RPMI7951 (cell line): ENCODE measurements at regions not wholly inside any gene's neighbourhood (a gene's known extent, or its start where the extent isn't known, plus 50 kb on each side); places are given as distances from the start of the nearest gene placed in this dataset.

Experiments
- DNase-seq: peaks from one replicate; pipeline ENCODE4 v3.0.0-alpha.2; 2012; ENCODE audit warnings: low read depth

DNA sequence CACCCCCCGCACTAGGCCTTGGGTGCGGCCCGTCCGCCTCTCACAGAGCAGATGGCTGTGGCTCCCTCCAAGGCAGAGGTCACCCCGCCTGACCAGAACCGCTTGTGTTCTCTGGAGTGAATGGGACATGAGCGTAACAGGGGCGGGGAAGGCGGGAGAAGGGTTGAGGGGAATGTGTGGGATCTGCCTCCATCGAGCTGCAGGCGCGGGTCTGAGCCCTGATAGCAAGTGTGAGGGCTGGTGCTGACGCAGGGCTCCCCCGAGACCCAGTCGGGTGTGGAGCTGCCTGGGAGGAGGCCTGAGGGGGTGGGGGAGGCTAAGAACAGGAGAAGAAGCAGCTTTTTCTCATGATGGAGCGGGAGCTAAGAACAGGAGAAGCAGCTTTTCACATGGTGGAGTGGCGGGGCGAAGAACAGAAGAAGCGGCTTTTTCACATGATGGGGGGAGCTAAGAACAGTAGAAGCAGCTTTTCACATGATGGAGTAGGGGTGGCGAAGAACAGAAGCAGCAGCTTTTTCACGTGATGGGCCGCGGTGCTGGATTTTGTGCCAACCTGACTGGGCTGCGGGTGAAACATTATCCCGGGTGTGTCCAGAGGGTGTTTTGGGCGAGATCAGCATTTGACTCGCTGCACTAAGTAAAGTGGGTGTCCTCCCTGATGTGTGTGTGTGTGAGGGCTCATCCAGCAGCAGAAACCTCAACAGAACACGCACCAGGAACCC is 169.3 kb downstream of the TTLL2 start:
- no peak for DNase-seq

- no peak for DNase-seq
These were observed 170.0 kb downstream of the TTLL2 start for GRCh38 chr6:167494698-167495435.

- DNase-seq, result no peak
These were observed 170.9 kb downstream of the TTLL2 start for GRCh38 chr6:167495506-167496401.

DNA sequence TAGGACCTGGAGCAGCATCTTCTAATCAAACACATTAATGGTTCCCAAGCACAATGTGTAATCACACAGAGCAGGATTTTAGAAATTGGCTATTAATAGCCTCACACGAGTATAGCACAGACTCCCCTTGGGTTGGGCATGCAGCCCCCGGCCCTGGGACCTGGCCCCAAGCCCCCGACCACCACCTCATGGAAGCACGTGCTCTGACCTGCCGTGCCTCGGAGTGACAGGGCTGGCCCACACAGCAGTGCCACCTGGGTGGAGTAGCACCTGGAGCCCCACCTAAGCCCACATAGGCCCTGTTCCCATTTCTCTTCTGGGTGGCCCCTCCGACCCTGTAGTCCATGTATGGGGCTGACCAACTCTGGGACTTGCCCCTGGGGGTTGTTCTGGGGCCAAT is 171.8 kb downstream of the TTLL2 start:
- DNase-seq, result no peak

- no peak for DNase-seq
These were observed 172.7 kb downstream of the TTLL2 start for GRCh38 chr6:167497428-167498056.

DNA sequence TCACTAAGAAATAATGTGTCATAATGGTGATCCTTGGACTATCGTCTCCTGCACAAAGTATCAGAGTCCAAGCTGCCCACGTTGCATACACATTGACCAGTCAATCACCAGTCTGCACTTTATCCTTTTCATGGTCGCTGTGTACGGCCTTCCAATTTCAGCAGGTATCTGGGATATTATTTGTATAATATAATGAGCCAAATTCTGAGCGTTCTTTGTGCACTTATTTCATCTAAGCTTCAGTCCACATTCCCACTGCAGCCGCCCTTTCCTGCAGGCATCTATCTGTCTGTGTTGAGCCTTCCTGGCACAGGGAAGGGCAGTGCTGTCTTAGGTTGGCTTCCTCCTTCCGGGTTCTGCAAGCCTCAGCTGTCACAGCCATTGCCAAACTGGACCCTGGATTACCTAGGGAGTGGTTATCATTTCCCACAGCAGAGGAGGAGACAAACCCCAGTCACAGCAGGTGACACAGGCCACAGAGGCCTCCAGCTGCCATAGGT is 174.3 kb downstream of the TTLL2 start:
- no peak for DNase-seq

- no peak for DNase-seq
These were observed 176.1 kb downstream of the TTLL2 start for GRCh38 chr6:167500961-167501360.

DNA sequence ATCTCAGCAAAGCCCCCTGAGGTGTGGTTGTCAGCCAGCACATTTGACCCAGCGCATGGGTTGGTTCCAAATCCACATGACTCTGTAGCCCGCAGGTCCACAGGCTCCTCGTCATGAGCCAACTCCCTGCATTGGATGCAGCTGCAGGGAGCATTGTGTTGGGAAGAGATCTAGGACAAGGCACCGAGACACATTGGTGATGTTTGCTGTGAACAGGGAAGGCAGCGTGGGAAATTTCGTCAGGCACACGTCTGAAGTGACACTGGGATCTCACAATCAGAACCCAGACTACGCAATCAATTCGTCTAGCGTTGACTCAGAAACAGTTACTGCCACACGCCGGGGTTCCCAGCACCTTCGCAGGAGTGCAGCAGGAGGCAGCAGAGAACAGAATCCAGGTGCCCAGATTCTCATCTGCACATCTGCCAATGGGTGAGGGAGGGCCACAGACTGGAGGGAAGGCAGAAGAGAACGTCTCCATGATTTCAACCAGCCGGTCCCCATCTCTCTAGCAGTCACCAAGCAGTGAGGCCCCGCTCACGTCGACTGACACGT is 177.0 kb downstream of the TTLL2 start:
- DNase-seq, result no peak

DNA sequence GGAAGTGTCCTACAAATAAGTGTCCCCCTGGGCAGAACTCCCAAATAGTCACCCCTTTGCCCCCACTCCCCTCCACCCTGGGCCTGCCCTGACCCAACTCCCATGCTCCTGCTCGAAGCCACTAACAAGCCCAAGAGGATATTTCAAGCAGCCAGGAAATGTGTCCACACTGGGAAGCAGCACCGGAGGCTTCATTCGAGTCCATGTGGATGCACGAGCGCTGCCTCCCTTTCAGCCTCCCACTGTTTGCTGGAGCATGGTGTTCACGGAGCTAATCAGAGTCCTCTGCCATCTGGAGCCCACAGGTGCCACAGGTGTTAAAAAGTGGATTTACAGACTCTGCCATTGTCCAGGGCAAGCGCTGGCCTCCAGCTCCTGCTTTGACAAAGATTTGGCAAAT is 177.6 kb downstream of the TTLL2 start:
- no peak for DNase-seq

- no peak for DNase-seq
These were observed 179.6 kb downstream of the TTLL2 start for GRCh38 chr6:167504385-167504961.

DNA sequence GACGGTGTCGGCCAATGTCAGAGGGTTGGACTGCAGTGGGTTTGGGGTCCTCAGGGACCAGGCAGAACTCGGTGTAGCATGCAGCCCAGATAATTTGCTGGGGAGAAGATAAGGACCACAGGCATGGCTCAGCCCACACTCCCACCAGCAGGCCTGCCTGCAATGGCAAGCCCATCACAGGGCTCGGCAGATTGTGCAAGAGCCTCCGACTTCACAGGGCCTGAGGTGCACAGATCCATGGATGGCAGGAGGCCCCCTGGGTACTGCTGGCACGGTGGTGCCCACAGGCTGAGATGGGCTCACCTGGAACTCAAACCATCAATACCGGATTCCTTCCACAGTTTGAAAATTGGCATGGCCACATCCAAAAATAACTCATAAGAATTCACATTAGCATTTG is 180.3 kb downstream of the TTLL2 start:
- DNase-seq, result no peak

DNA sequence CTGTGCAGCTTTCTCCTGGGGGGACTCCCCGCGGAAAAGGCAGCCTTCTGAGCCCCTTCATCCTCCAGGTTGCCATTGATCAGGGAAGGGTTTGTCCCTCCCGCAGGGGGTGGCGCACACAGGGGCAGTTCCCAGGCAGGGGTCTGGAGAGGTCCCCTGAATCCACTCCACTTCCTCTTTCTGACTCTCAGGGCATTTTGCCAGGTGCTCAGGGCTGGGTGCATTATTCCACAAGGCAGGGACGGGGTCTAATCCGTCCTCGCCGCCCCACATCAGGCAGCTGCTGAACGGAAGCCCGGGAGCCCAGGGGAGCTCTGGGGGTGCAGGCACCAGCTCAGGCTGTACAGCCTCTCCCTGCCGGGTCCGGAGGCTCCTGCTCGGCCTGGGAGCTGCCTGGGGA is 180.9 kb downstream of the TTLL2 start:
- DNase-seq, result no peak

- DNase-seq, result no peak
These were observed 181.8 kb downstream of the TTLL2 start for GRCh38 chr6:167506443-167507301.

- no peak for DNase-seq
These were observed 182.6 kb downstream of the TTLL2 start for GRCh38 chr6:167507376-167507945.

GRCh38 chr6:167508919-167509852 is 184.3 kb downstream of the TTLL2 start:
- DNase-seq, result no peak

- DNase-seq, result no peak
These were observed 185.0 kb downstream of the TTLL2 start for GRCh38 chr6:167509853-167510220.

DNA sequence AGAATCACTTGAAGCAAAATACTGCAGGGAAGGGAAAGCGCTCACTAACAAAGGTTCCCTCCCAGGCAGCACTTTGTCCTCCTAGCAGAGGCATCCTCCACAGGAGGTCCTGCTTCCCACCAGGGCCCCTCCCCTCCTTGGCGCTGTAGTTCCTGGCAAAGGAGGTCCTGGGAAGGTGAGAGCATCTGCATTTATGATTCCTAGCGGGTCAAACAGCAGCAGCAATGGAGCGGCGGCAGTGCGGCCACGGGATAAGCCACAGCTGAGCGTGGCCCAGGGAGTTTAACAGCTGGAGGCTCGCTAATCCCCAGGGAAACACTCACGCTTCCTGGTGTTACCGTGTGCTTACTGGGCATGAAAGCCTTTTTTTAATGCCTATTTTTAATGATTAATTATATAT is 185.8 kb downstream of the TTLL2 start:
- DNase-seq, result no peak

DNA sequence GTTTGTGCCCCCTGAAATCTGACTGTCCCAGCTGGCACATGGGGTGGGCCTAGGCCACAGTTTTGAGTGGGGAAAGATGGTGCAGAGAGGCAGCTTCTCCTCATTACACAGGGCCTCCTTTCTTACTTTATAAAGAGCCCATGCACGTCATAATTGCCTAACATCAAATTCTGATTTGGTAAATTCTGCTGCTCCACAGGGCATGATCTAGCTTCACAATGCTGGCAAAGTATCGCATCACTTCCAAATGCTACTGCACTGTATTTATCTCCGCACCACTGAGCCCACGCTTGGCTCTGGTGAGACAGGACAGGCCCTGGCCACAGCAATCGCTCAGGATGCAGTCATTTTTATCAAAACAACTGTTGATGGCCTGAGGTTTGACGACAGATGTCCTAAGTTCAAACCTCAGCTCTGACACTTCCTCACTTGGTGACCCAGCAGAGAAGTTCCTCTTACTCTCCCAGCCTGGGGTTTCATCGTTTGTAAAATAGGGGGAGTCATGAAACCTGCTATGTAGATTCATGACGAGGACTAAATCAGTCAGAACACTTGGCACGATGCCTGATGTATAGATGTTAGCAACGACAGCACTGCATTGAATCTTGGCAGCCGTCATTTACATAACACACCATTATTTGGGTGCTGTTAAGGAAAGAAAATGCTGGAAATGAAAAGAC is 187.9 kb downstream of the TTLL2 start:
- DNase-seq, result no peak
